Ishikawa (cell line): ENCODE measurements at regions not wholly inside any gene's neighbourhood (a gene's known extent, or its start where the extent isn't known, plus 50 kb on each side); places are given as distances from the start of the nearest gene placed in this dataset.

Source experiments
- RAD21 ChIP-seq: IDR thresholded peaks from 2 replicates; pipeline ENCODE4 v1.6.1; 2012; ENCODE audit warnings: low read depth
- TAF1 ChIP-seq: IDR thresholded peaks from 2 replicates; pipeline ENCODE4 v1.6.1; 2012; ENCODE audit warnings: low read depth, mild to moderate bottlenecking
- ZBTB7A ChIP-seq: IDR thresholded peaks from 2 replicates; pipeline ENCODE4 v1.6.1; 2012; ENCODE audit warnings: low read depth

- TF ChIP-seq RAD21 (no peak), TAF1 (no peak), ZBTB7A (no peak)
Observed at GRCh38 chr3:20836801-20837200, 650.8 kb upstream of the SGO1 start.
